Lung (tissue), 11 donors: ENCODE measurements at regions not wholly inside any gene's neighbourhood (a gene's known extent, or its start where the extent isn't known, plus 50 kb on each side); places are given as distances from the start of the nearest gene placed in this dataset.
A peak's percentile ranks its signal among the peaks of the same experiment; 100 is the strongest.

Source experiments
- ATAC-seq: fragments of 200-7000 bp; cut with Tn5 transposase; one replicate; pipeline ENCODE4 v1.9.1; 2020; ENCODE audit warnings: moderate number of reproducible peaks; ENCODE audit not compliant: insufficient read depth, low FRiP score
- DNase-seq, 3 donors: peaks; one replicate each; pipeline ENCODE4 v3.0.0-alpha.2; 2013 to 2017
- H3K27ac ChIP-seq, 2 donors: one replicate each; pipeline ENCODE4 v1.5.1; 2013; ENCODE audit warnings: mild to moderate bottlenecking in 2 of 2, moderate library complexity in 2 of 2, control low read depth in 1 of 2, inconsistent platforms in 1 of 2, low read depth in 1 of 2, low read length in 1 of 2
- H3K27me3 ChIP-seq, 3 donors: one replicate each; pipeline ENCODE4 v1.5.1; 2013; ENCODE audit warnings: low read length in 2 of 3; ENCODE audit not compliant: control insufficient read depth in 3 of 3, insufficient read depth in 3 of 3
- H3K36me3 ChIP-seq, 4 donors: one replicate each; pipeline ENCODE4 v1.5.1; 2013; ENCODE audit warnings: low read length in 4 of 4, mild to moderate bottlenecking in 1 of 4, moderate library complexity in 1 of 4; ENCODE audit not compliant: control insufficient read depth in 4 of 4, insufficient read depth in 4 of 4
- H3K4me1 ChIP-seq, 5 donors: one replicate each; pipeline ENCODE4 v1.5.1; 2013; ENCODE audit warnings: low read length in 5 of 5, mild to moderate bottlenecking in 2 of 5, moderate library complexity in 1 of 5; ENCODE audit not compliant: control insufficient read depth in 5 of 5, insufficient read depth in 5 of 5
- H3K4me3 ChIP-seq: one replicate; pipeline ENCODE4 v1.5.1; 2013; ENCODE audit warnings: mild to moderate bottlenecking, control low read depth, moderate library complexity
- H3K9ac ChIP-seq, 2 donors: one replicate each; pipeline ENCODE4 v1.5.1; 2013; ENCODE audit warnings: low read length in 2 of 2, control low read depth in 1 of 2; ENCODE audit not compliant: insufficient read depth in 1 of 2
- H3K9me3 ChIP-seq, 4 donors: one replicate each; pipeline ENCODE4 v1.5.1; 2013; ENCODE audit warnings: low read length in 3 of 4, mild to moderate bottlenecking in 1 of 4, moderate library complexity in 1 of 4; ENCODE audit not compliant: control insufficient read depth in 4 of 4, insufficient read depth in 3 of 4
- CTCF ChIP-seq: IDR thresholded peaks from 2 replicates; pipeline ENCODE4 v1.5.1; 2012; ENCODE audit warnings: mild to moderate bottlenecking; ENCODE audit errors: control extremely low read depth, extremely low read depth
- WGBS, 2 donors: extraction: QIAGEN DNeasy Blood & Tissue Kit; methylation state at CpG; one replicate each; pipeline ENCODE4 v1.1.7; 2013; 5-methylcytosine and 5-hydroxymethylcytosine counted together
- donor health status: control.
- donor health status: control.
- donor health status: Bipolar disorder and iron deficiency.
- donor health status: healthy.
- donor health status: DM: yes; HTN: yes; CAD: no.

GRCh38 chr4:45131020-45131419, 404.7 kb upstream of the GNPDA2 start:
- Histone ChIP-seq H3K4me1 (peaks cover 0 to 2% (median 0%) of the 10 kb centered on the region in 5 donors), H3K27me3 (no peaks in the 10 kb centered on the region), H3K36me3 (no peaks in the 10 kb centered on the region), H3K4me3 (no peak overlapping the region), H3K9me3 (peaks cover 0 to 3% (median 0%) of the 10 kb centered on the region in 4 donors), H3K27ac (no peak overlapping the region), H3K9ac (no peak overlapping the region)
- 72 to 82% methylated on average over 3 of the region's 3 CpGs for WGBS, 2 donors
- no peak for DNase-seq
- no peak for ATAC-seq
- TF ChIP-seq CTCF, result no peak

GRCh38 chr4:45122406-45122805, 396.1 kb upstream of the GNPDA2 start:
- 59 to 62% methylated on average over 2 of the region's 2 CpGs for WGBS, 2 donors
- DNase-seq (no peak), ATAC-seq (no peak)
- peaks cover 0 to 26% (median 0%) of the 10 kb centered on the region in 5 donors for H3K4me1 ChIP-seq
- no peaks in the 10 kb centered on the region for H3K9me3 ChIP-seq
- H3K4me3 ChIP-seq, result no peak overlapping the region
- TF ChIP-seq CTCF, result no peak
- H3K27ac ChIP-seq, result no peak overlapping the region
- H3K27me3 ChIP-seq, result no peaks in the 10 kb centered on the region
- H3K36me3 ChIP-seq, result no peaks in the 10 kb centered on the region
- no peak overlapping the region for H3K9ac ChIP-seq

GRCh38 chr4:45121426-45121975, 395.1 kb upstream of the GNPDA2 start:
- Histone ChIP-seq H3K36me3 (no peaks in the 10 kb centered on the region), H3K9me3 (no peaks in the 10 kb centered on the region), H3K27ac (no peak overlapping the region), H3K4me3 (no peak overlapping the region), H3K4me1 (peaks cover 0 to 26% (median 0%) of the 10 kb centered on the region in 5 donors), H3K27me3 (no peaks in the 10 kb centered on the region), H3K9ac (no peak overlapping the region)
- DNase-seq, result peak; percentile 19 to 58 (median 28)
- WGBS, 2 donors, result 63 to 75% methylated on average over 2 of the region's 2 CpGs
- ATAC-seq, result no peak
- TF ChIP-seq CTCF, result no peak

- 72 to 79% methylated on average over 3 of the region's 3 CpGs for WGBS, 2 donors
These were observed 393.8 kb upstream of the GNPDA2 start for GRCh38 chr4:45120163-45120562.

More at GRCh38 chr4:45120163-45120562, 393.8 kb upstream of the GNPDA2 start:
- Histone ChIP-seq H3K4me1 (peaks cover 0 to 26% (median 0%) of the 10 kb centered on the region in 5 donors), H3K36me3 (no peaks in the 10 kb centered on the region), H3K9me3 (no peaks in the 10 kb centered on the region), H3K4me3 (no peak overlapping the region), H3K27ac (peak overlapping the region in 1 of 2 donors; percentile 64), H3K9ac (no peak overlapping the region), H3K27me3 (no peaks in the 10 kb centered on the region)
- no peak for TF ChIP-seq CTCF
- DNase-seq, result no peak
- ATAC-seq, result no peak
